Neural cell (in vitro differentiated cells): ENCODE measurements at regions not wholly inside any gene's neighbourhood (a gene's known extent, or its start where the extent isn't known, plus 50 kb on each side); places are given as distances from the start of the nearest gene placed in this dataset.

Source experiments
- H2AFZ ChIP-seq: fragments of 200-600, 300-800 bp; sonication (generic), shearing (Covaris generic); 2 replicates; pipeline ENCODE4 v1.6.0; 2014; ENCODE audit warnings: low read depth, mild to moderate bottlenecking, antibody characterized with exemption, low read length, moderate library complexity
- H3F3A ChIP-seq: fragments of 200-600 bp; shearing (Covaris generic); 2 replicates; pipeline ENCODE4 v1.6.1; 2016; ENCODE audit warnings: mild to moderate bottlenecking, moderate library complexity, mixed read lengths, antibody characterized with exemption, low read length; ENCODE audit not compliant: insufficient read depth, poor library complexity, severe bottlenecking
- H3K27ac ChIP-seq: fragments of 200-600, 300-800 bp; sonication (generic), shearing (Covaris generic); 2 replicates; pipeline ENCODE4 v1.5.1; 2014; ENCODE audit warnings: mild to moderate bottlenecking, low read length, moderate library complexity
- H3K27me3 ChIP-seq: fragments of 300-800, 200-600 bp; sonication (generic), shearing (Covaris generic); 2 replicates; pipeline ENCODE4 v1.6.0; 2014; ENCODE audit warnings: mild to moderate bottlenecking, low read depth, low read length, moderate library complexity; ENCODE audit not compliant: insufficient read depth
- H3K36me3 ChIP-seq: fragments of 300-800, 200-600 bp; sonication (generic), shearing (Covaris generic); 2 replicates; pipeline ENCODE4 v1.5.1; 2014; ENCODE audit warnings: mild to moderate bottlenecking, antibody characterized with exemption, low read length, moderate library complexity; ENCODE audit not compliant: insufficient read depth
- H3K4me2 ChIP-seq: fragments of 300-800, 200-600 bp; sonication (generic), shearing (Covaris generic); 2 replicates; pipeline ENCODE4 v1.6.0; 2014; ENCODE audit warnings: mild to moderate bottlenecking, low read length
- H3K4me3 ChIP-seq: fragments of 300-800, 200-600 bp; sonication (generic), shearing (Covaris generic); 2 replicates; pipeline ENCODE4 v1.5.1; 2014; ENCODE audit warnings: mild to moderate bottlenecking, low read length, moderate library complexity
- H3K79me2 ChIP-seq: fragments of 200-600 bp; shearing (Covaris generic); replicated peaks from 2 replicates; pipeline ENCODE4 v1.6.0; 2014; ENCODE audit warnings: mild to moderate bottlenecking, low read length, moderate library complexity; ENCODE audit not compliant: insufficient read depth
- H3K9ac ChIP-seq: fragments of 300-800, 200-600 bp; sonication (generic), shearing (Covaris generic); 2 replicates; pipeline ENCODE4 v1.6.1; 2016; ENCODE audit warnings: mild to moderate bottlenecking, low read length, mixed read lengths
- H3K9me2 ChIP-seq: fragments of 200-600 bp; shearing (Covaris generic); 2 replicates; pipeline ENCODE4 v1.6.1; 2016; ENCODE audit warnings: mild to moderate bottlenecking, low read length, mixed read lengths; ENCODE audit not compliant: insufficient read depth
- H3K9me3 ChIP-seq: fragments of 200-600, 300-800 bp; sonication (generic), shearing (Covaris generic); 2 replicates; pipeline ENCODE4 v1.6.1; 2016; ENCODE audit warnings: mild to moderate bottlenecking, mixed run types, low read length, moderate library complexity, mixed read lengths
- H4K20me1 ChIP-seq: fragments of 200-600 bp; shearing (Covaris generic); 2 replicates; pipeline ENCODE4 v1.6.1; 2016; ENCODE audit warnings: mild to moderate bottlenecking, mixed run types; ENCODE audit not compliant: insufficient read depth
- EP300 ChIP-seq: fragments of 450-650 bp; conservative IDR thresholded peaks from 2 replicates; pipeline ENCODE4 v1.6.1; 2014; ENCODE audit warnings: antibody characterized with exemption, mild to moderate bottlenecking, moderate library complexity; ENCODE audit not compliant: poor library complexity, severe bottlenecking
- EZH2 ChIP-seq: fragments of 200-600, 300-800 bp; shearing (Covaris generic), sonication (generic); IDR thresholded peaks from 2 replicates; pipeline ENCODE4 v1.6.1; 2014; ENCODE audit warnings: antibody characterized with exemption, low read length, borderline replicate concordance, mild to moderate bottlenecking; ENCODE audit not compliant: insufficient read depth, poor library complexity, severe bottlenecking
- MXI1 ChIP-seq: fragments of 450-650 bp; conservative IDR thresholded peaks from 2 replicates; pipeline ENCODE4 v1.6.1; 2014; ENCODE audit warnings: antibody characterized with exemption, mild to moderate bottlenecking; ENCODE audit not compliant: poor library complexity, severe bottlenecking
- POLR2AphosphoS5 ChIP-seq: IDR thresholded peaks from 2 replicates; pipeline ENCODE4 v1.6.1; 2012
- RAD21 ChIP-seq: fragments of 450-650 bp; conservative IDR thresholded peaks from 2 replicates; pipeline ENCODE4 v1.6.1; 2014; ENCODE audit warnings: antibody characterized with exemption, mild to moderate bottlenecking, moderate library complexity
- REST ChIP-seq: IDR thresholded peaks from 2 replicates; pipeline ENCODE4 v1.6.1; 2012; ENCODE audit warnings: borderline replicate concordance
- SMC3 ChIP-seq: fragments of 450-650 bp; conservative IDR thresholded peaks from 2 replicates; pipeline ENCODE4 v1.6.1; 2014; ENCODE audit warnings: antibody characterized with exemption, mild to moderate bottlenecking, moderate library complexity; ENCODE audit not compliant: poor library complexity
- TAF1 ChIP-seq: IDR thresholded peaks from 2 replicates; pipeline ENCODE4 v1.6.1; 2012; ENCODE audit warnings: low read depth
- TF ChIP-seq, protein P1 (sequence below): fragments of 450-650 bp; IDR thresholded peaks from 2 replicates; pipeline ENCODE4 v1.5.1; 2014; ENCODE audit warnings: antibody characterized with exemption, mild to moderate bottlenecking, moderate library complexity; ENCODE audit not compliant: poor library complexity, severe bottlenecking

DNA sequence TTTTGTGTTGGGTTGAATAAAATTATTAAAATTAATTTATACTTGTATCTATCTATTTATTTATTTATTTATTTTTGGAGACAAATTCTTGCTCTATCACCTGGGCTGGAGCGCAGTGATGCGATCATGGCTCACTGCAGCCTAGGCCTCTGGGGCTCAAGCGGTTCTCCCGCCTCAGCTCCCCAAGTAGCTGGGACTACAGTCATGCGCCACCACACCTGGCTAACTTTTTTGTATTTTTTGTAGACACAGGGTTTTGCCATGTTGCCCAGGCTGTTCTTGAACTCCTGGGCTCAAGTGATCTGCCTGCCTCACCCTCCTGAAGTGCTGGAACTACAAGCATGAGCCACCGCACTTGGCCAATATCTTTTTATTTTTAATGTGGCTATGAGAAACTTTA is 134.7 kb upstream of the SPDL1 start:
- Histone ChIP-seq H3K9me3 (no peaks in the 10 kb centered on the region), H4K20me1 (no peaks in the 10 kb centered on the region), H3K4me2 (no peak overlapping the region), H3K36me3 (no peaks in the 10 kb centered on the region), H3K27me3 (no peaks in the 10 kb centered on the region), H3K9ac (no peak overlapping the region), H3K4me3 (no peak overlapping the region), H3K9me2 (no peaks in the 10 kb centered on the region), H3K27ac (no peak overlapping the region), H2AFZ (no peak overlapping the region), H3K79me2 (no peaks in the 10 kb centered on the region), H3F3A (no peaks in the 10 kb centered on the region)
- no peak for TF ChIP-seq SMC3
- no peak for TF ChIP-seq EP300
- TF ChIP-seq, protein P1, sequence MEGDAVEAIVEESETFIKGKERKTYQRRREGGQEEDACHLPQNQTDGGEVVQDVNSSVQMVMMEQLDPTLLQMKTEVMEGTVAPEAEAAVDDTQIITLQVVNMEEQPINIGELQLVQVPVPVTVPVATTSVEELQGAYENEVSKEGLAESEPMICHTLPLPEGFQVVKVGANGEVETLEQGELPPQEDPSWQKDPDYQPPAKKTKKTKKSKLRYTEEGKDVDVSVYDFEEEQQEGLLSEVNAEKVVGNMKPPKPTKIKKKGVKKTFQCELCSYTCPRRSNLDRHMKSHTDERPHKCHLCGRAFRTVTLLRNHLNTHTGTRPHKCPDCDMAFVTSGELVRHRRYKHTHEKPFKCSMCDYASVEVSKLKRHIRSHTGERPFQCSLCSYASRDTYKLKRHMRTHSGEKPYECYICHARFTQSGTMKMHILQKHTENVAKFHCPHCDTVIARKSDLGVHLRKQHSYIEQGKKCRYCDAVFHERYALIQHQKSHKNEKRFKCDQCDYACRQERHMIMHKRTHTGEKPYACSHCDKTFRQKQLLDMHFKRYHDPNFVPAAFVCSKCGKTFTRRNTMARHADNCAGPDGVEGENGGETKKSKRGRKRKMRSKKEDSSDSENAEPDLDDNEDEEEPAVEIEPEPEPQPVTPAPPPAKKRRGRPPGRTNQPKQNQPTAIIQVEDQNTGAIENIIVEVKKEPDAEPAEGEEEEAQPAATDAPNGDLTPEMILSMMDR: no peak
- TF ChIP-seq POLR2AphosphoS5: no peak
- no peak for TF ChIP-seq TAF1
- TF ChIP-seq REST: no peak
- TF ChIP-seq RAD21: no peak
- TF ChIP-seq EZH2: no peak
- no peak for TF ChIP-seq MXI1

DNA sequence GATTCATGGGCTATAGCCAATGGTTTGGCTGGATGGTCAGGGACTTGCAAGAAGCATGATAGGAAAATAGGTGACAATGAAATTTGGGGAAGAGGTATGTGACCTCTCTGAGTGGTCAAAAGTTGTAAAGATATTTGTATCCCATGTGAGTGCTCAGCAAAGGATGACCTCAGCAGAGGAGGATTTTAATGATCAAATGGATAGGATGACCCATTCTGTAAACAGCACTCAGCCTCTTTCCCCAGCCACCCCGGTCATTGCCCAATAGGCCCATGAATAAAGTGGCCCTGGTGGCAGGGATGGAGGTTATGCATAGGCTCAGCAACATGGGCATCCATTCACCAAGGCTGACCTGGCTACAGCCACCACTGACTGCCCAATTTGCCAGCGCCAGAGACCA is 138.4 kb upstream of the SPDL1 start:
- H3K9me2 ChIP-seq: no peaks in the 10 kb centered on the region
- H3K79me2 ChIP-seq: no peaks in the 10 kb centered on the region
- no peaks in the 10 kb centered on the region for H3K36me3 ChIP-seq
- H3K9me3 ChIP-seq: no peaks in the 10 kb centered on the region
- no peak overlapping the region for H3K27ac ChIP-seq
- H3K9ac ChIP-seq: no peak overlapping the region
- no peak overlapping the region for H3K4me2 ChIP-seq
- H3K27me3 ChIP-seq: no peaks in the 10 kb centered on the region
- H3K4me3 ChIP-seq: no peak overlapping the region
- no peaks in the 10 kb centered on the region for H3F3A ChIP-seq
- TF ChIP-seq RAD21 (no peak), MXI1 (no peak), TAF1 (no peak), SMC3 (no peak), POLR2AphosphoS5 (no peak), EP300 (no peak), REST (no peak), EZH2 (no peak)
- TF ChIP-seq, protein P1: no peak
- H4K20me1 ChIP-seq: no peaks in the 10 kb centered on the region
- no peak overlapping the region for H2AFZ ChIP-seq
